SKM-1 (cell line): ENCODE measurements at regions not wholly inside any gene's neighbourhood (a gene's known extent, or its start where the extent isn't known, plus 50 kb on each side); places are given as distances from the start of the nearest gene placed in this dataset.

Source experiments
- DNase-seq: peaks from one replicate; lab custom pipeline; 2025; ENCODE audit not compliant: unreplicated experiment; lab: John Stamatoyannopoulos, UW

- DNase-seq: no peak
Measured at GRCh38 chr10:36704124-36704523, 421.3 kb upstream of the ANKRD30A start.

- no peak for DNase-seq
Measured at GRCh38 chr10:36703179-36703578, 422.2 kb upstream of the ANKRD30A start.

GRCh38 chr10:36700123-36700522, 425.3 kb upstream of the ANKRD30A start:
- no peak for DNase-seq

- DNase-seq: no peak
Measured at GRCh38 chr10:36692759-36693158, 432.6 kb upstream of the ANKRD30A start.

GRCh38 chr10:36688717-36689116, 436.7 kb upstream of the ANKRD30A start:
- DNase-seq: no peak

- no peak for DNase-seq
Measured at GRCh38 chr10:36683421-36683820, 442.0 kb upstream of the ANKRD30A start.

GRCh38 chr10:36681751-36682632, 443.4 kb upstream of the ANKRD30A start:
- DNase-seq: no peak

GRCh38 chr10:36679554-36679953, 445.8 kb upstream of the ANKRD30A start:
- DNase-seq: no peak

GRCh38 chr10:36677431-36677768, 448.0 kb upstream of the ANKRD30A start:
- no peak for DNase-seq

GRCh38 chr10:36676756-36677430, 448.5 kb upstream of the ANKRD30A start:
- DNase-seq: no peak

- DNase-seq: no peak
Measured at GRCh38 chr10:36676321-36676720, 449.1 kb upstream of the ANKRD30A start.

GRCh38 chr10:36675458-36675880, 449.9 kb upstream of the ANKRD30A start:
- no peak for DNase-seq

GRCh38 chr10:36671607-36672006, 453.8 kb upstream of the ANKRD30A start:
- no peak for DNase-seq

GRCh38 chr10:36670621-36671402, 454.6 kb upstream of the ANKRD30A start:
- no peak for DNase-seq

- DNase-seq: no peak
Measured at GRCh38 chr10:36669615-36670352, 455.6 kb upstream of the ANKRD30A start.

- no peak for DNase-seq
Measured at GRCh38 chr10:36666451-36666850, 458.9 kb upstream of the ANKRD30A start.

GRCh38 chr10:36662571-36662970, 462.8 kb upstream of the ANKRD30A start:
- no peak for DNase-seq

GRCh38 chr10:36650274-36650673, 475.1 kb upstream of the ANKRD30A start:
- DNase-seq: no peak

- DNase-seq: no peak
Measured at GRCh38 chr10:36647540-36647939, 477.9 kb upstream of the ANKRD30A start.

GRCh38 chr10:36640626-36641025, 484.8 kb upstream of the ANKRD30A start:
- DNase-seq: no peak
